NT2/D1 (cell line): ENCODE measurements at regions not wholly inside any gene's neighbourhood (a gene's known extent, or its start where the extent isn't known, plus 50 kb on each side); places are given as distances from the start of the nearest gene placed in this dataset.

Experiments used
- SUZ12 ChIP-seq: IDR thresholded peaks from 2 replicates; pipeline ENCODE4 v1.6.1; 2011; ENCODE audit not compliant: insufficient read length, insufficient read depth; ENCODE audit errors: extremely low read depth
- YY1 ChIP-seq: IDR thresholded peaks from 2 replicates; pipeline ENCODE4 v1.6.1; 2011; ENCODE audit not compliant: insufficient read length, insufficient read depth
- ZNF274 ChIP-seq: IDR thresholded peaks from 2 replicates; pipeline ENCODE4 v1.6.1; 2011; ENCODE audit warnings: mild to moderate bottlenecking, low read depth, low read length

- no peak for TF ChIP-seq YY1
- TF ChIP-seq SUZ12, result no peak
- TF ChIP-seq ZNF274, result no peak
These were observed 134.6 kb downstream of the SOX4 start for GRCh38 chr6:21728141-21728540.
